Stimulated activated CD4-positive, alpha-beta T cell treated with anti-CD3 and anti-CD28 coated beads, Interleukin-1b, Interleukin-23, amount 100 ng/mL, for 1 hour (primary cell): ENCODE measurements at regions not wholly inside any gene's neighbourhood (a gene's known extent, or its start where the extent isn't known, plus 50 kb on each side); places are given as distances from the start of the nearest gene placed in this dataset.

Experiments
- DNase-seq, 2 donors: peaks; one replicate each; pipeline ENCODE4 v3.0.0-alpha.2; 2020; ENCODE audit warnings: low read depth in 2 of 2

DNA sequence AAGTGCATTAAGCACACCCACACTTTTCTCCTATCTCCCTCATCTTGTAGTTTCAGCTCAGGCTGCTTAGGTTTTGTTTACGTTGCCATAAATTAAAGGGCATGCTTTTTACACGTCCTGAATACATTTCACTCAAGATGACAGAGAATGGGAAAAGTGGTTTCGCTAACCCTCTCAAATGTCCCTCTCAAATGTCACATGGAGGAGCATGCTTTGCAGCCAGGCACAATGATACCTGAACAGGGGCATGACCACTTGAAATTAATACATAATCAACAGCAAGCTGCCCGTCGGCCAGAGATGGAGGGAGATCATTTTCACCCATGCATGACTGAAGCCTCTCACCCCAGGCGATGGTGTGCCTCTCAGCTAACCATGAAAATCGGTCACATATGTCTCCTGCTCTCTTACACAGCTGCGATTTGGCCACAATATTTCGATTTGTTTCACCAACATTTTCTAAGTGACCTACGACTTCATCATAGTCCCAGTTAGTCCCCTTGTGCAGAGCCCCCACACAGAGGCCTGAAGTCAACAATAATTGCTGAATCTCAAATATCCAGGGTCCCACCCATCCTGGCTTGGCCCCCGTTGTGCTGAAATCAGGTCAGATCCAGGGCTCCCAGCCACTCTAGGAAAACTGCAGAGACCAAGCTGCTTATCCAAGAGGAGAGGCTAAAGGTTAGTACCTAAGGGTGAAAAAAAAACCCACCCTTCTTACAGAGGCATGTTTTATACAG, 373.9 kb upstream of the NFE2L3 start:
- DNase-seq, result no peak

DNA sequence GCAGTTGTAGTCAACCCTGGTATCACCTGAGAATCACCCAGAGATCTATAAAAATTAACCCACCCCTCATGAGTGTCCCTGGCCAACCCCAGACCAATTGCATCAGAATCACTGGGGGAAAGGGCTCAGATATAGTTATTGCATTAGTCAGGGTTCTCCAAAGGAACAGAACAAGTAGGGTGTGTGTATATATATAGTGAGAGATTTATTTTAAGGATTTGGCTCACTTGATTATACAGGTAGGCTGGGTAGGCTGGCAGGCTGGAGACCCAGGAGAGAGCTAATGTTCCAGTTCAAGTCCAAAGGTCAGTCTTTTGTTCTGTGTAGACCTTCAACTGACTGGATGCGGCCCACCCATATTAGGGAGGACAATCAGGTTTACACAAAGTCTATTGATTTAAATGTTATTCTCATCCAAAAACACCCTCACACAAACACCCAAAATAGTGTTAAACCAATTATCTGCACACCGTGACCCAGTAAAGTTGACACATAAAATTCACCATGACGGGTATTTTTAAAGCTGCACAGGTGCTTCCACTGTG, 372.9 kb upstream of the NFE2L3 start:
- no peak for DNase-seq

DNA sequence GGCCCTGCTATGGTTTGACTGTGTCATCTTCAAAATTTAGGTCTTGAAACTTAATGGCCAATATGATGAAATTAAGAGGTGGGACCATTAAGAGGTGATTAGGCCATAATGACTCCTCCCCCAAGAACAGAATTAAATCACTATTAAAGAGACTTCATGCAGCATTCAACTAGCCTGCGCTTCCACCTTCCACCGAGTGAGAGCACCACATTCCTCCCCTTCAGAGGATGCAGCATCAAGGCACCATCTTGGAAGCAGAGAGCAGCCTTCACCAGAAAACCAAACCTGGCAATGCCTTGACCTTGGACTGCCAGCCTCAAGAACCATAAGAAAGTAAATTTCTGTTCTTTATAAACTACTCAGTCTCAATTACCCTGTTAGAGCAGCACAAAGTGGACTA, 371.1 kb upstream of the NFE2L3 start:
- DNase-seq, result no peak

GRCh38 chr7:25781704-25782103, 370.3 kb upstream of the NFE2L3 start:
- DNase-seq, result no peak

GRCh38 chr7:25786936-25787335, 365.1 kb upstream of the NFE2L3 start:
- DNase-seq, result no peak

DNA sequence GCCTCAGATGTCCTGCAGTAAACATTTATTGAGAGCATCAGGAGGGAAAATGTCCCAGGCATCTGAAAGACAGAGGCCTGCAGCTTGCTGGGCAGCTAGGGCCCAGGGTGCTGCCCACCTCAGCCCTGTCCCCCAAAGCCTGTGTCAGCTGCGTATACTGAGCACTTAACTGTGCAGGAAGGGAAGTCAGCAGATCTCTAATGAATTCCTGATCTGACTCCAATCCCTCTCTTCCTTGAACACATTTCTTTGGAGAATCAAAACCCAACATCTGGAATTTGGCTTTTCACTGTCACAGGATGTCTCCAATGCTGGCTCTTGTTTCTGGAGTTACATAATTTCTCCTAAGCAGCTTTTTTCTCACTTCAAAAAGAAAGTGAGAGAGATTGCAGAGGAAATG, 364.7 kb upstream of the NFE2L3 start:
- no peak for DNase-seq

DNA sequence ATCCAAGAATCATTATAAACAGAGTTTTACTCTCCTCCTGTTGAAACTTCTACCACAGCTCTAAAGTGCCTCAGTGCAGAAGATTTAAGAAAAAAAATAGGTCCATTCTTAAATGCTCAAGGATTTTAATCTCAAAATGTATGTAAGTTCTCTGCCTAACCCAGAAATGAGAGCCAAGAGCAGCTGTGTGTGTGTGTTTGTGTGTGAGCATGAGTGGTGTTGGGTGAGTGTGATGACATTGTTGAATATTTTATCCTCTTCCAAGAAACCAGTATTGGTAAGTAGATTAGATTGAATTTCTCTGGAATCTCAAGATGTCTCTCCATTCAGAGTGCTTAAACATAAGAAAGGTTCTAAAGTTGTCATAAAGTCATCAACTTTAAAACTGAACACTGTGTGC, 363.6 kb upstream of the NFE2L3 start:
- DNase-seq, result no peak

DNA sequence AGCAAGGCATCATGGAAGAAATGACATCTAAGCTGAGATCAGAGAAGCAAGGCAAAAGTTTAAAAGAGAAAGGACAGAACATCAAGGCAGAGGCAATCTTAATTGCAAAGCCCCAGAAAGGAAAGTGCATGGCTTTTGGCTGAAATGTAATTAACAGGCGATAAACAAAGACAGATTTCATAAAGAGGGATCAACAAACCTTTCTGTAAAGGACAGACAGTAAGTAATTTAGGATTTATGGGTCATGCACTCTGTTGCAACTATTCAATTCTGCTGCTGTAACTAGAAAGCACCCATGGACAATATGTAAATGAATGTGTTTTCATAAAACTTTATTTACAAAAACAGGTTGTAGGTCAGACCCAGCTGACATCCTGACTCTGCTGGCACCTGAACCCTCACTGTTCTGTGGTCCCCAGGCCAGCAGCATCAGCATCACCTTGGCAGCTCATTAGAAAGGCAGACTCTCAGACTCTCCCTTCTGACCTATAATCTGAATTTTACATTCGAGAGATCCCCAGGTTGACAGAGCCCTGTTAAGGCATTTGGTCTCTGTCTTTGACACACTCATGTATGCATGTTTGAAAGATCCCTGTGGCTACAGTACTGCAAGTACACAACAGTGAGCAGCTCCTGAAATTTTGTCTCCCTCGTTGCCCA, 362.9 kb upstream of the NFE2L3 start:
- DNase-seq, result no peak

DNA sequence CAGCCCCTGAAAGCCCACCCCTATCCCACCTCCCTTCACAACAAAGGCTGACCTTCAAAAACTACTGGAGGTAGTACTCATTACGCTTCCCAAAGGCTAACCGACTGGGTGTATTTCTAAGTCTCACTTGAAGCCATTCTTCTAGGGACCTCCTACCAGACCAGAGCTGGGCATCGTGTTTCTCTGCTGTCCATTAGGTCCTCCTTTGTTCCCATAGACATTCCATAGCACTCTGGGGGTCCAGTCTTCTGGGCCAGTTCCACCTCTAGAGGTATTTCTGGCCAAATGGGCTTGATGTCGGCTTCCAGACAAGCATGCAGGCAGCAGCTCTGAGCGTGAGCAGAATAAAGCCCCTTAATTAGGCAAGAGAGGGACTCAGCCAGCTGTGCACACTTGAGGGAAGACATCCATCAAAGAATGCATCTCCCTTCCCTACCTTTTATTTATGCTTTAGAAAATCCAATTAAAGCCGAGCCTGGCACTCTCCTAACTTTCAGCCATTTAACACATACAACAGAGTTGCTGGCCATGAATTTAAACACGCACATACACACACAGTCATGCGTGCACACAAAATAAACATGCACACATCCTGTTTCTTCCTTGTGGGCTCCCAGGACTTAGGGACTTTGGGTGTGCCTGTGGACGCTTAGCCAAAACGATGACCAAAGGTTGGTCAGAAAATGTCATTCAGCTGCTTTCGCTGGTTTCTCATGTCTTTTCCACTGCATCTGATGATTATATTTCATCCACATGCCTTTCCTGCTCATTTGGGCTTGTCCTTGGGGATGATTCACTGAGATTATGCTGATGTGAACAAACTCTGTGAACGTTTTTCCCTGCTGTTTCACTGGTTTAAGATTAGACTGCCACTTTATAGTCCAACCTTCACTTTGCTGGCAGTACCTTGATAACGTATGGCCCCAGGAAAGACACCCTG, 362.0 kb upstream of the NFE2L3 start:
- no peak for DNase-seq

- no peak for DNase-seq
These were observed 361.0 kb upstream of the NFE2L3 start for GRCh38 chr7:25790963-25791362.

- DNase-seq, result no peak
These were observed 359.4 kb upstream of the NFE2L3 start for GRCh38 chr7:25792586-25792985.

DNA sequence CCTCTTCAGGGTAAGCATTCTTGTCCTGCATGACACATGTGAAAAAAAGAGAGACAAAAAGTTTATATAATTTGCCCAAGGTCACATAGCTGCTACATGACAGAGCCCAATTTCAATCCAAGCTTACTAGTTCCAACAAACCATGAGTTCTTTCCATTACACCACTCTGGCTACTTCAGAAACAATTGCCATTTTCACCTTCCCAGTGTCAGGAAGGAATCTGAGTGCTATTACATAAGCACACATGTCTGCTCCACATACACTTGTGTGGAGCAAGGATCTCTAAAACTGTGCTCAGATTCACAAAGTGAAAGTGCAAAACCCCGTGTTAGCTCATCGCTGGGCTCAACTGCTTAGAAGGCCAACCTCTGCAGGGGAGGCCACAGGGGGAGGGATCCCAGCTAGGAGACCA, 356.2 kb upstream of the NFE2L3 start:
- DNase-seq, result no peak

DNA sequence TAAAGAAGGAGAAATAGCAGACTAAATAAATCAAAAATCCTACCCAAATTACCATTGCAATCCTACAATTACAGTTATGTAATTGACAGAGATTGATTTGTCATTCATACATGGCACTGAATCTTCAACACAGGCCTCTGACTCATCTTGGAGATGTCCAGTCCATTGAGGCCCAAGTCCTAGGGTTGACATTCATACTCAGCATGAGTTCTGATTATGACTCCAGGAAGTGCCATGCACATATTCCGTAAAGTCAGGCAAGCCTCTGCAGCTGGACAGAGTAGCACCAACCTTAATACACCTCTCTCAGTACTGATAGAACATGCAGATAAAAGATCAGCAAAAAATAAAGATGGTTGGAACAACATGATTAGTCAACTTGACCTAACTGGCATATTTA, 353.7 kb upstream of the NFE2L3 start:
- DNase-seq, result no peak

DNA sequence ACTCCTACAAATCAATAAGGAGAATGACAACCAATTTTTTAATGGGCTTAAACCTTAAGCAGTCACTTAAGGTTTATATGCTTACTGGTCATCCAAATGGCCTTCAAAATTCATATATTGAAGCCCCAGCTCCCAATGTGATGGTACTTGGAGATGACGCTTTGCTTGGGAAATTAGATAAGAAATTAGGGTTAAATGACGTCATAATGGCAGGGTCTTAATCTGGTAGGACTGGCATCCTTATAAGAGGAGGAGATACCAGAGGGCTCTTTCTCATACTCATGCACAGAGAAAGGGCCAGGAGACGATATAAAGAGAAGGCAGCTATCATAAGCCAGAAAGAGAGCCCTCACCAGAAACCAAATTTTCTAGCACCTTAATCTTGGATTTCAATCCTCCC, 350.8 kb upstream of the NFE2L3 start:
- no peak for DNase-seq

DNA sequence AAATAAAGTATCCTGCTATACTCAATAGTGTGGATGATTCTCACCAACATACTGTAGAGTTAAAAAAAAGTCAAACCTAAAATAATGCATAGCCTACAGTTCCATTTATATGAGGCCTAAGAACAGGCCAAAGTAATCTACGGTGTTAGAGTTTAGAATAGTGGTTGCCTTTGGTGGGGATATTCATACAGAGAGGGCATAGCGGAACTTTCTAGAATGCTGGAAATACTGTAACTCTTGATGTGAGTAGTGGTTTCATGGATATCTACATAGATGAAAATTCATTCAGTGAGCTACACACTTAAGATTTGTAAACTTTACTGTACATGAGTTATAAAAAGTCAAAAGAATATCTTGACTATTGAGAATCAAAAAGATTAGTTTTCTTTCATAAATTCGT, 349.9 kb upstream of the NFE2L3 start:
- no peak for DNase-seq

- no peak for DNase-seq
These were observed 349.5 kb upstream of the NFE2L3 start for GRCh38 chr7:25802473-25802872.

DNA sequence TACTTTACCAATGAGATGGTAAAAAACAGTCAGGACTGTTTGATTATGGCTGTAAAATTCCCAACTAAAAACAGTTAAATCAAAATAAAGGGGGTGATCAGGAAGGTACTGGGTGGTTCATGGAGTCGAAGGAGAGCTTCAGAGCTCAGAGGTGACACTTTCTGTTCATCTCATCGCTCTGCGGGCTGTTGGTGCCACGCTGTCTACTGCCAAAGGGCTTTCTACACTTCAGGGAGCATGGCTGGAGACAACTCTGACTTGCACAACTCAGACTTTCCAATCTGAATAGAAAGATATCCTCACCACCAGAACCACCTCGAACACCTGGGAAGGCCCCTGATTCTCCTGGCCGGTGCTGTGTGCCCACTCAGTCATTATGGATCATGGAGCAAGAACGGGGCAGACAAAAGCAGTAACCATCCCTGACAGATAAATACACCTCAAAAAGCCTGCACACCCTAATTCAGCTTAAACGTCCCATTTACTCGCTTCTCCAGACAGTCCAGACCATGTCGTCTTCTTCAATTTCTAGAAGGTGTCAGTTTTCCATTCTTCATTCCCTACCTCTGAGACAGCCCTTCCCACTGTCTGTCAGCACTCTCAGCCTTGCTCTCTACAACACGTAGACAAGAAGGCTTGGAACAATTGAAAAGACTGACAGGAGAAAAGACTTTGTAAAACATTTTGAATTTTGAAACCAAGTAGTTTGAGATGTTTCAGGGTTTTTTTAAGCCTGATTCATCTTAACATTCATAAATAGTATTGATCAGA, 348.7 kb upstream of the NFE2L3 start:
- DNase-seq, result no peak

DNA sequence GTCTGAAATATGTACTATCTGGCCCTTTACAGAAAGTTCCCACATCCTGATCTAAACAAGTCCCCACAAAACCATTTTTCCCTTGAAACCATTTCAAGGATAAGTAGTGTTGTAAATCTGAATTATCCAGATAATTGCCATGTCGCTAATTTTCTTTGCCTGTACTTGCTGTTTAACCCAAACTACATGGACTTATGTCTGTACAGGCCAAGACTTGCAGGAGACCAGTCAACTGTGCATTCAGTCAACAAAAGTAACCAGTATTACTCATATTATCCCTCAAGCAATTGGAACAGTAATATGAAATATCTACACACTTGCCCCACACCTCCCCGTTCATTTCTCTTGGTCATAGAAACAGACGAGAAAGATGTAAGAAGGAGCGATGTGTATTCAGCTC, 347.8 kb upstream of the NFE2L3 start:
- DNase-seq, result no peak

DNA sequence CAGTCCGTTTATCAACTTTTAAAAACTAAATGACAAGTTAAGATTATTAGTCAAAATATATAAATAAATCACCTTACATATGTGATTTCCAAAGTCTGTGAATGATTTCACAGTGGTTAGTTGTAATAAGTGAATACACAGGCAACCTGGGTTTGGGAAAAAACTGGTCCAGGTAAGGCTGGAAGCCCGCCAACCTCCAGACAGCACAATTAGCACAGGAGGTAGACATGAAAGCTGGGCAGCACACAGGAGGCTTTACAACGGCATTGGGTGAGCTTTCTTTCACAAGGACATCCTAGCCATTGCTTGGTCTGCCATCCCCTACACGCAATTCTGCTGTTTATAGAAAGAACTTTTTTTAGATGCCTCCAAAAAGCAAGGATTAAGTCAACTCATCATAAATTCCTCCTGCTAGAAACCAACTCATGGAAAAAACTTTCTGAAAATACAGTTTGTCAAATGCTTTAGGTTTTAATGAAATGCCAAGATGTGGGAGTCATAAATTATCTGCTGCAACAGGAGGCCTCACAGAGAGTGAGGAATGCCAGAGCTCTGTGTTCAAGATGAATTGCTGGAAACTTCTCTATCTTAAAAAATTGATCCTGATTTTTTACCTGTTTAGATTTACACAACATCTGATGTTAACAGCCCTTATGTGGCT, 346.8 kb upstream of the NFE2L3 start:
- no peak for DNase-seq

GRCh38 chr7:25807086-25807611, 344.8 kb upstream of the NFE2L3 start:
- DNase-seq, result no peak

- no peak for DNase-seq
These were observed 342.6 kb upstream of the NFE2L3 start for GRCh38 chr7:25809441-25809840.
